Endothelial cell of umbilical vein (primary cell): ENCODE measurements at regions not wholly inside any gene's neighbourhood (a gene's known extent, or its start where the extent isn't known, plus 50 kb on each side); places are given as distances from the start of the nearest gene placed in this dataset.

ENCODE experiments used
- BruUV-seq: library from RNA; stranded (reverse); fragments of 400-500 nt; replicated peaks from 2 replicates; lab custom pipeline; 2021; lab: Mats Ljungman, UMichigan
- CTCF ChIA-PET: fragments of 300-600, 350-600 bp; sonication (Branson Sonifier 250); formaldehyde crosslinking; loops from one replicate; lab custom pipeline; 2021; ENCODE audit warnings: antibody characterized with exemption, inconsistent platforms; lab: Charles Lee
- POLR2A ChIA-PET: fragments of 300-600, 350-600 bp; sonication (Branson Sonifier 250); formaldehyde crosslinking; loops from one replicate; lab custom pipeline; 2021; ENCODE audit warnings: antibody characterized with exemption, inconsistent platforms; lab: Charles Lee
- DNase-seq: peaks from one replicate; pipeline ENCODE4 v3.0.0-alpha.2; 2011; ENCODE audit warnings: low read depth, low spot score
- FAIRE-seq: peaks from 2 replicates; lab custom pipeline; 2011; peaks lifted over from hg19 to GRCh38; lab: Jason Lieb, UNC
- H2AFZ ChIP-seq: 2 replicates; pipeline ENCODE4 v1.6.0; 2012; ENCODE audit warnings: low read depth, low read length, control low read depth, inconsistent platforms
- H3K27ac ChIP-seq: 2 replicates; pipeline ENCODE4 v1.5.1; 2011; ENCODE audit warnings: low read depth, mild to moderate bottlenecking, control low read depth, low read length, moderate library complexity; ENCODE audit not compliant: insufficient read depth
- H3K27me3 ChIP-seq, 2 experiments: 2 replicates each; pipeline versions ENCODE4 v1.6.0 to v1.6.1; 2011; ENCODE audit warnings: low read length in 2 of 2, mixed read lengths in 1 of 2; ENCODE audit not compliant: control insufficient read depth in 2 of 2, insufficient read depth in 2 of 2
- H3K36me3 ChIP-seq, 2 experiments: 2 replicates in 1 of 2; 3 replicates in 1 of 2; pipeline ENCODE4 v1.5.1; 2011; ENCODE audit warnings: low read length in 2 of 2, mild to moderate bottlenecking in 1 of 2, moderate library complexity in 1 of 2; ENCODE audit not compliant: control insufficient read depth in 2 of 2, insufficient read depth in 2 of 2; ENCODE audit errors: extremely low read depth in 1 of 2
- H3K4me1 ChIP-seq: 3 replicates; pipeline ENCODE4 v1.5.1; 2011; ENCODE audit warnings: mild to moderate bottlenecking, low read length; ENCODE audit not compliant: control insufficient read depth, insufficient read depth; ENCODE audit errors: extremely low read depth
- H3K4me2 ChIP-seq: 2 replicates; pipeline ENCODE4 v1.6.1; 2011; ENCODE audit warnings: low read length, control low read depth, mixed read lengths; ENCODE audit not compliant: insufficient read depth
- H3K4me3 ChIP-seq, 3 experiments: fragments of 200-600 bp in 1 of 3; sonication (generic), shearing (Covaris generic) in 1 of 3; replicated peaks in 1 of 3; 2 replicates each; pipeline ENCODE4 v1.5.1; 2011 to 2016; ENCODE audit warnings: control low read depth in 3 of 3, low read length in 3 of 3, mild to moderate bottlenecking in 2 of 3, inconsistent platforms in 1 of 3, low read depth in 1 of 3, moderate library complexity in 1 of 3; ENCODE audit not compliant: insufficient read depth in 1 of 3
- H3K79me2 ChIP-seq: 2 replicates; pipeline ENCODE4 v1.6.0; 2012; ENCODE audit warnings: low read length, inconsistent platforms; ENCODE audit not compliant: control insufficient read depth, insufficient read depth
- H3K9ac ChIP-seq: replicated peaks from 2 replicates; pipeline ENCODE3; 2011; ENCODE audit warnings: low read length, control low read depth; ENCODE audit not compliant: insufficient read depth; ENCODE audit errors: extremely low read depth
- H3K9me1 ChIP-seq: replicated peaks from 3 replicates; pipeline ENCODE4 v1.6.0; 2011; ENCODE audit warnings: mild to moderate bottlenecking, low read length; ENCODE audit not compliant: control insufficient read depth, insufficient read depth; ENCODE audit errors: extremely low read depth
- H3K9me3 ChIP-seq: replicated peaks from 2 replicates; pipeline ENCODE4 v1.5.1; 2012; ENCODE audit warnings: low read length, inconsistent platforms; ENCODE audit not compliant: control insufficient read depth, insufficient read depth
- H4K20me1 ChIP-seq: replicated peaks from 2 replicates; pipeline ENCODE3; 2011; ENCODE audit warnings: mild to moderate bottlenecking, low read length; ENCODE audit not compliant: control insufficient read depth, insufficient read depth; ENCODE audit errors: extremely low read depth
- CTCF ChIP-seq, 2 donors: IDR thresholded peaks; 1 replicate in 1 of 2; 2 replicates in 1 of 2; pipeline ENCODE4 v1.5.1; 2011; ENCODE audit warnings: low read length in 2 of 2, mild to moderate bottlenecking in 2 of 2, moderate library complexity in 2 of 2, control low read depth in 1 of 2, inconsistent platforms in 1 of 2, low read depth in 1 of 2; ENCODE audit not compliant: insufficient read depth in 1 of 2; ENCODE audit errors: extremely low read depth in 1 of 2
- EZH2 ChIP-seq: IDR thresholded peaks from 2 replicates; pipeline ENCODE4 v1.6.1; 2012; ENCODE audit warnings: borderline replicate concordance, low read depth, mild to moderate bottlenecking, moderate library complexity, low read length, inconsistent platforms; ENCODE audit not compliant: severe bottlenecking
- FOS ChIP-seq: IDR thresholded peaks from 2 replicates; pipeline ENCODE4 v1.6.1; 2011; ENCODE audit warnings: mild to moderate bottlenecking, low read length, moderate library complexity, borderline replicate concordance; ENCODE audit not compliant: insufficient read depth
- GATA2 ChIP-seq: IDR thresholded peaks from 2 replicates; pipeline ENCODE4 v1.7.0; 2011; ENCODE audit warnings: low read depth, mild to moderate bottlenecking, moderate library complexity, mixed read lengths, low read length; ENCODE audit not compliant: insufficient read length, insufficient read depth
- JUN ChIP-seq: IDR thresholded peaks from 2 replicates; pipeline ENCODE4 v1.6.1; 2011; ENCODE audit warnings: borderline replicate concordance, low read depth; ENCODE audit not compliant: insufficient read length, insufficient read depth
- MAX ChIP-seq: IDR thresholded peaks from 2 replicates; pipeline ENCODE4 v1.6.1; 2011; ENCODE audit not compliant: insufficient read depth, insufficient read length
- MYC ChIP-seq: IDR thresholded peaks from one replicate; pipeline ENCODE4 v1.6.1; 2011; ENCODE audit warnings: mild to moderate bottlenecking, low read depth, low read length
- POLR2AphosphoS5 ChIP-seq: IDR thresholded peaks from 2 replicates; pipeline ENCODE4 v1.6.1; 2012; ENCODE audit warnings: low read depth, mild to moderate bottlenecking, control low read depth, low read length, moderate library complexity; ENCODE audit not compliant: insufficient read depth
- dilution Hi-C: fragments of 300-500 bp; cut with MboI; formaldehyde crosslinking; loops from one replicate; pipeline ENCODE4 v1.15.0; 2019; ENCODE audit warnings: low sequenced_read_pairs; ENCODE audit not compliant: extremely low pct_ligation_motif_present
- intact Hi-C: fragments of 100-400 bp; cut with micrococcal nuclease; formaldehyde crosslinking; loops from one replicate; pipeline ENCODE4 v1.10.0; 2022

GRCh38 chr2:133726973-133727372 is 158.7 kb upstream of the NCKAP5 start:
- no peak for FAIRE-seq
- intact Hi-C loops: no loop called here

More at GRCh38 chr2:133726973-133727372, 158.7 kb upstream of the NCKAP5 start:
- no peaks in the 10 kb centered on the region for H3K79me2 ChIP-seq
- CTCF ChIA-PET: interaction anchor here (1.0 kb wide), 1 partner anchor 166 kb away, joined by 5 read pairs; no protein-coding TSS in a partner anchor
- H3K9ac ChIP-seq: no peak overlapping the region
- H3K4me3 ChIP-seq: no peak overlapping the region
- peak overlapping the region; percentile 5 for H3K4me2 ChIP-seq
- H3K9me3 ChIP-seq: no peaks in the 10 kb centered on the region
- no peaks in the 10 kb centered on the region for H3K27me3 ChIP-seq
- peak; percentile 30 for DNase-seq
- H4K20me1 ChIP-seq: no peaks in the 10 kb centered on the region
- BruUV-seq: no TSS peak
- H3K4me1 ChIP-seq: no peaks in the 10 kb centered on the region
- H3K27ac ChIP-seq: no peak overlapping the region
- POLR2A ChIA-PET: no interaction called here
- dilution Hi-C loops: no loop called here
- no peak for TF ChIP-seq EZH2
- no peak for TF ChIP-seq CTCF (IDR thresholded peaks at IDR 0.05; ENCODE audit: extremely low read depth in 1 of 2, insufficient read depth in 1 of 2, low read depth in 1 of 2, low read length in 2 of 2)
- no peak for TF ChIP-seq POLR2AphosphoS5
- no peak for TF ChIP-seq GATA2
- TF ChIP-seq MAX: no peak
- TF ChIP-seq JUN: no peak
- no peak for TF ChIP-seq MYC
- no peak for TF ChIP-seq FOS
- no peaks in the 10 kb centered on the region for H3K9me1 ChIP-seq
- H2AFZ ChIP-seq: peak overlapping the region; percentile 84
- no peaks in the 10 kb centered on the region for H3K36me3 ChIP-seq
